ENCODE measurements at regions not wholly inside any gene's neighbourhood (a gene's known extent, or its start where the extent isn't known, plus 50 kb on each side); places are given as distances from the start of the nearest gene placed in this dataset.
"Not testable (repeated sequence)": the region's sequence is repeated elsewhere in the genome, so short reads cannot be mapped to it uniquely, and the experiment has no call there.

DNA sequence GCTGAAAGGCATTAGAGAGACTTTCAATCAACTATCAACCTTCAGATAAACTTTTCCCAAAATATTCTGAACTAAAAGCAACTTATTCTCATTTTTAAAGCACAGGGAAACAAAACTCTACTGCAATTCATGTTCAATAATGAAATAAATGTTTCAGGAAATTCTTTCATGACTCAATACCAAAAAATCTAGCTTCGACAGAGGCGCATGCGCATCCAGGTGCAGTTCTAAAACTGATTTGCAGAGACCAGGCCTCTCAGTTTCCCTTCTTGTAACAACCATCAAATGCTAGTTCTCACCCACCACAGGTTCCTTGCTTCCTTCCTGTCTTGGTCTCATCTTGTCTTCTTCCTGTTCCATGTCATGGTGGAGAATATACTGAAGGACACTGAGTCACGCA, 55.3 kb upstream of the NRBF2 start:
- no peak for DNase-seq

DNA sequence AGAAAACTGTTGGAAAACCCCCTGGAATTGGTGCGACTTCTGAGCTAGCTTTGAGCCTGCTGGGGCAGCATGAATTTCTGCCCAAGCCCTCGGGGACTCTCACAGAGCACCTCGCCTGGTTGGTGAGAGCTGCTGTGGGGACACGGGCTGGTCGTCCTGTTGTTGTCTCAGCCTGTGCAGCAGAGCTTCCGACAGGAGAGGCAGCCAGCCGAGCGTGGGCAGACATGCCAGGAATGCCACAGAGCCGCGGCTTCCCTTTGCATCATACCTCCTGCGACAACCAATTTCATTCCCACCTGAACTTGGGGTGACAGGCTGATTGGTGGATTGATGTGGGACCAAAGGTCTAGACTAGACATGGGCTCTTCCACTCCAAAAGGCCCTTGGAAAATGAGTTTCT, 60.2 kb upstream of the NRBF2 start:
- DNase-seq, result no peak

DNA sequence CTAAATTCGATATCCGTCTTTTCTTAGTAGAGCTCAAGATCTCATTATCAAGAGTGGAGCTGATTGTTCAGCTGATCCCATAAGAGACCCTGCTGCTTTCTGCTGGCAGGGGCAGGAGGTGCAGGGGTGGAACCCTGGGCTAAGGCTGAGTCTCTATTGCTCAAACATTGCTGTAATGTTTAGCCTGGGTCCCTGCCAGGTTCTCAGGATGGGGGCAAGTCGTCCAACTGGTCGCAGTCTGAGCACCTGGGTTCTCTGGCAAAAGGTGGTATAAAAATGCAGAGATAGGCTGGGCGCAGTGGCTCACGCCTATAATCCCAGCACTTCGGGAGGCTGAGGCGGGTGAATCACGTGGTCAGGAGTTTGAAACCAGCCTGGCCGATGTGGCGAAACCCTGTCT, 62.0 kb upstream of the NRBF2 start:
- DNase-seq, result no peak

DNA sequence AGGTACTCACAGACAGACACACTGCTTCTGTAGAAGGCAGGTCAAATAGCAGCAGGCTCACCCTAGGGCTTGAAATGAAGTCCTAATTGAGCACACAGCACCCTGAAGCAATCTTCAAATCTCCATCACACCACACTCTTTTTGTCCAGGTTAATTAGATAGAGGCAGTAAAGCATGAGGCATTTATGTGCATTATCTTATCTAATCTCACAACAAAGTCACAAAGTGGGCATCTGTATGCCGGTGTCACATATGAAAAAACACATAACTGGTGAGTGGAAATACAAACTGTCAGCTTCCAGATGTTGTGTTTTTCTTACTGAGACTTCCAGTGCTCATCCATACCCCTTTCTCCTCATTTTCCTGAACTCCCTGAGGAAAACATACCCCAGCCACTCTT, 63.8 kb upstream of the NRBF2 start:
- DNase-seq, result no peak

DNA sequence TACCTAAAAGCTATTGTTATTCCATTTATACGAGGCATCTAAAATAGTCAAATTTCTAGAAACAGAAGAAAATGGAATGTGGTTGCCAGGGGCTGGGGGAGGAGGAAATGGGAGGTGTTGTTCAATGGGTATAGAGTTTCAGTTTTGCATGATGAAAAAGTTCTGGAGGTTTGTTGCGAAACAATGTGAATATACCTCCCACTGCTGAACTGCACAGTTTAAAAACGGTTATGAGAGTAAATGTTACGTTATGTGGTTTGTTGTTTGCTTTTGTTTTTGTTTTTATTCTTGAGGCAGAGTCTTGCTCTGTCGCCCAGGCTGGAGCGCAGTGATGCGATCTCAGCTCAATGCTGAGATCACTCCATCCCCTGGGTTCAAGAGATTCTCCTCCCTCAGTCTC, 64.9 kb upstream of the NRBF2 start:
- no peak for DNase-seq

DNA sequence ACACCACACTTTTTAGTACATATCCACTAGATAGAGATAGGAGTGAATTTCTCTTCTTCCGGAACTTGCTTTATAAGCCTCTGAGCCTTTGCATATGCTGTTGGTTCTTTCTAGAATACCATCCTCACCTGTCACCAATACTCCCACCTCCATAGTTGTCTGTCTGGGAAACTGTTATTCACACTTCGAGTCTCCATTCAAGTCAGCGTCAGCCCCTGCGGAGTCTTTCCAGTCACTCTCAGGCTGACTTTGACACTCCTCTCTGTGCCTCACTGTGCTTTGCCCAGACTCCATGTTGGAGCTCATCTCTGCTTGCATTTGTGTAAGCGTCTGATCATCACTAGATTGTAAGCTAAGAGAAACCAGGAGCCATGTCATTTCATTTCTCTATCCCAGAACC, 66.5 kb upstream of the NRBF2 start:
- DNase-seq, result no peak

DNA sequence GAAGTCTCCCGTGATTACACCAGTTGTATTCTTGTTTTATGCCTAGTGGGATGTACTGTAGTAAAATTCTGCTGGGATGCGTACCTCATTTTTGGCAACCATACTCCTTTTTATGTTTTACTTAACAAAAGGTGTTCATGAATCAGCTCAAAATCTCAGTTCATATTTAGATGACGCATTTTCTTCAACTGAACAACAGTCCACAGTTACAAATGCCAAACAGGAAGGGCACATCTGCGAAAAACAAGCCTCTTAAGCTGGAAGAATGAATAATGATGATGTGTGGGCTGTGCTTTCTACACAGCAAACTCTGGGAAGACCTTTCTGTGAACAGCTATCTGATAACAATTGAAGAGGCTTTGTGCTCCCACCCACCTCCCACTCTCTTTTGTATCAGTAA, 68.4 kb upstream of the NRBF2 start:
- DNase-seq, result no peak

DNA sequence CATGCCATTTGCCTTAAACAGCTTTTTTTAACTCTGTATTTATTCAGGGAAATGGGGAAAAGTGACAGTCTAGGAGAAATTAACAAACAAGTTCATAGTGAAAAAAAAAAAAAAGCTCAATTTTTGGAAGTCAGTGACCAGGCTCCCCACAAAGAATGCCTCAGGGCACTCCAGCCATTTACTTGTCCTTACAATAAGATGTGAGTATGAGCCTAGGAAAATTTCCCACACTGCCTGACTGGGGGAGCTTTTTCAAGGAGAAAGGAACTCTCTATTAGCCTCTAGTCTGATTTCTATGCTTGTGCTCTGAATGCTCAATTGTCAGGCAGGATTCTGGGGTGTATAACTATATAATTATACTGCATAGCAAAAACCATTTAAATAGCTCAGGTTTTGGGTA, 74.9 kb upstream of the NRBF2 start:
- DNase-seq, result no peak

DNA sequence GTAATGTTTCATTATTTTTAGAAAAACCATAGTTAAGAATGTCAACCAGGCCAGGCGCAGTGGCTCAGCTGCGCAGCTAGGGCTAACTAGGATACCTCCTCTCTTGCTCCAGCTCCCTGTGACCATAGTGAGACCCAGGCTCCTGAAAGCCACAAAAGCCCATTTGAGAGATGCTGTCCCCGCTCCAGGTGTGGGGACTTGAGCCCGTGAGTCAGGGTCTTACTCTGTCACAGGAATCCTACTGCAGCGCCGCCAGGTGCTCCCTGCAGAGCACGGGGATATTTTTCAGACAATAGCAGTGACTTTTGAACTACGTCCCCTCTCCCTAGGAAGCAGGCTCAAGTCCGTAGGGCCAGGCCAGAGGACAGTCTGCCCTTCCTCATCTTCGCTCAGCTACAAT, 75.6 kb upstream of the NRBF2 start:
- DNase-seq, result no peak

DNA sequence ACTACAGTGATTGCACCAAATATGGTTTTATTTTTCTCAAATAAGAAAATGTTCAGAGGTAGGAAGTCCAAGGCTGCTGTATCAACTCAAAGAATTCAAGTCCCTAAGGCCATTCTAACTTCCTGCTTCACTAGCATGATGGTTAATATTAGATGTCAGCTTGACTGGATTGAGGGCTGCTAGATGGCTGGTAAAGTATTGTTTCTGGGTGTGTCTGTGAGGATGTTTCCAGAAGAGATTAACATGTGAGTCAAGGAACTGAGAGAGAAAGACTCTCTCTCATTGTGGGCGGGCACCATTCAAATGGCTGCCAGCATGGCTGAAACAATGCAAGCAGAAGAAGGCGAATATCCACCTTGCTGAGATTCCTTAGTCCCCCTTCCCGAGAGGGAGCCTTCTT, 77.4 kb upstream of the NRBF2 start:
- DNase-seq, result no peak

DNA sequence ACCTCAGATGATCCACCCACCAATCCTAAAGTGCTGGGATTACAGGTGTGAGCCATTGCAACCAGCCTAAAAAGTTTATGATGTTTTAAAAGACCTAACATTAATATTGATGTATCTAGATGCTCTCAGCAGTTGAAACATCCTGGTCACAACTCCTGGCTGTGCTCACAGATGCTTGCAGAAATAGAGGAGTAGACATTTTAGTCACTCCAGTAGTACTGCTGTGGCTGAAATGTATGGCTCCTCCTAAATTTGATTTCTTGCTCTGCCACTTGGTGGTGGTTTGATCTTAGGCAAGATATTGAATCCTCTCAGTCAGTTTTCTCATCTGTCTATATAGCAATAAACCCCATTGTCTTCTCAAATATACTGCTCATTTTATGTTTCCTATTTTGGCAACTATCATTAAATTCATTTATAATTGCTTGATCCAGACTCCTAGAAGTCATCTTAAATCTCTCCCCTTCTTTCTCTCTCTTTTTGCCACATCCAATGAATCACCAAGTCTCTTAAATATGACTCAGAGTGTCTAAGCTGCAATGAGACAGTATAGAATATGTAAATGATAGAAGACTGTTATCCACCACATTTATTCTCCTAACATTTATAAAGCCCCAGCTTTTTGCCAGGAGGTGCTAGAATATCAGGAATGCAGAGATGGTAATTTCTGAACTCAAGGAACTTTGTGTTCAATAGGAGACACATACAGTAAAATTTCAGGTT, 78.1 kb upstream of the NRBF2 start:
- no peak for DNase-seq

DNA sequence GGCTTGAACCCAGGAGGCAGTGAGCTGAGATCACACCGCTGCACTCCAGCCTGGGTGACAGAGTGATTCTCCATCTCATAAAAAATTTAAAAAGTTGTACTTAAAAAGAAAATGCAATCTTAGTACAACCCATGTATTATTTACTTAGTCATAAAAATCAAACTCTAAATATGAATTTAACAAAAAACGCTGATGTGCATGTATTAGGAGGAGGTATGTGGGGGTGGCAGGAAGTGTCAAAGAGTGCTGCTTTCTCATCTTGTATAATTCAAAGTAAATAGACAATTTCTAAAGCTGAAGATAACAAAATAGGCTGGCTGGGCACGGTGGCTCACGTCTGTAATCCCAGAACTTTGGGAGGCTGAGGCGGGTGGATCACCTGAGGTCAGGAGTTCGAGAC, 81.0 kb upstream of the NRBF2 start:
- DNase-seq, result no peak

DNA sequence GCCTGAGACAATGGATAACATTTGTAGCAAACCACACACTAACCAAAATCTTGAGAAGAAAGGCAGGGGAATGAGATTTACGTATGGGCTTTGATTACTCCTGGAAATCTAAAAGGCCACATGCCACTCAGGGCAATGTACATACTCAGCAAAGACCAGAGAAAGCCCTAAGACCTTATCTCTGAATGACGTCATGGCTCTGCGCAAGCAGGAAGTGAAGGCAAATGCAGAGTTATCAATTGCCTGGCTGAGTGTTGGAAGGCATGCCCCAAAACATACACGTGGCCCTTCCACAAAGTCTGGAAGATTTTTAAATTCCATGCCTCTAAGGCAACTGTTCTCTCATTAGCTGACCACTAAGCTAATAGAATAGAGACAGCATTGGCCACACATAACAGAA, 90.9 kb upstream of the NRBF2 start:
- no peak for DNase-seq

DNA sequence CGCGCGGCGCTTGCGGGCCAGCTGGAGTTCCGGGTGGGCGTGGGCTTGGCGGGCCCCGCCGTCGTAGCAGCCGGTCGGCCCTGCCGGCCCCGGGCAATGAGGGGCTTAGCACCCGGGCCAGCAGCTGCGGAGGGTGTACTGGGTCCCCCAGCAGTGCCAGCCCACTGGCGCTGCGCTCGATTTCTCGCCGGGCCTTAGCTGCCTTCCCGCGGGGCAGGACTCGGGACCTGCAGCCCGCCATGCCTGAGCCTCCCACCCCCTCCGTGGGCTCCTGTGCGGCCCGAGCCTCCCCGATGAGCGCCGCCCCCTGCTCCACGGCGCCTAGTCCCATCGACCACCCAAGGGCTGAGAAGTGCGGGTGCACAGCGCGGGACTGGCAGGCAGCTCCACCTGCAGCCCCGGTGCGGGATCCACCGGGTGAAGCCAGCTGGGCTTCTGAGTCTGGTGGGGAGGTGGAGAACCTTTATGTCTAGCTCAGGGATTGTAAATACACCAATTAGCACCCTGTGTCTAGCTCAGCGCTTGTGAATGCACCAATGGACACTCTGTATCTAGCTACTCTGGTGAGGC, 99.4 kb upstream of the NRBF2 start:
- not testable (repeated sequence) for DNase-seq

DNA sequence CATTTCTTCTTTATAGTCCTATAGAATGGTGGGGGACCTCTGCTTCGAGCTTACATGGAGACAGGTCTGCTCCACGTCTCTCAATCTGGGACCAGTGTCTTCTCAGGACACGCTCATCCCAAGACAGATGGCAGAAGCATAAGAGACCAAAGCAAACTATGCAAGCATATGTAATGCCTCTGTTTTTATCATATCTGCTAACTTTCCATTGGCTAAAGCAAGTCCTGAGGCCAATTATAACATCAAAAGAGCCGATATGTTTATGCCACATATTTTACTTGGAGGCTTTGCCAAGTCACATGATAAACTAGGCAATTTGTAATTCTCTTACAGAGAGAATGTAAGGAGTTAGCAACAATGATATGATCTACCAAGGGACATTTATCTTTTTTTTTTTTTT, 102.6 kb upstream of the NRBF2 start:
- DNase-seq, result no peak

DNA sequence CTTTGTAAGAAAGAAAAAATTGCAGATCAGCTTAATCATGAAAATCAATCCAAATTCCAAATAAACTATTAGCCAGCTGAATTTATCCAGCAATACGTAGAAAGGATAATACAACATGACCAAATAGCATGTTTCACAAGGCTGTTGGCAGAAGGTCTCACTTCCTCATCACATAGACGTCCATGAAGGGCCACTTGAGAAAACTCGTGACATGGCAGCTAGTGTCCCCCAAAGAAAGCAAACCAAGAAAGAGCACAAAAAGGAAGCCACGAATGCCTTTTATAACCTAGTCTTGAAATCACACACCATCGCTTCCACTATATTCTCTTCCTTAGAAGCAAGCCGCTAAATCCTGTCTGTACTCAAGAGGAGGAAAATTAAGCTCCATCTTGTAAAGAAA, 105.6 kb upstream of the NRBF2 start:
- no peak for DNase-seq

DNA sequence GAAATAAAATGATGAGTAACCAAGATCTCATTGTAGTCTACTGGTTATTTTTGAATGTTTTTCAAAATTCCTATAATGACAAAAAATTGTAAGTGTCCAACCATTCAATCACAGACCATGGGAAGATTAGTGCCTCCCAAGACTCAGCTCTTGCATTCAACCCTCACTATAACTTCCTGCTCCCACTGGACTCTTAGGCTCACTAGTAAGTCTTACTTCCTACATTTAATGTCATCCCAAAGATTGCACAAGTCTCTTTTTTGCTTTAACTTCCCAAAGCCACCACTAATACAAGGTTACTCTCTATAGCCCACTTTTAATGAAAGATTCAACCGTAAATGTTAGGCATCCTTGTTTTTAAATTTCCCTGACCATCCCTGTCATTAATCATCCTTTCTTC, 111.9 kb upstream of the NRBF2 start:
- no peak for DNase-seq

DNA sequence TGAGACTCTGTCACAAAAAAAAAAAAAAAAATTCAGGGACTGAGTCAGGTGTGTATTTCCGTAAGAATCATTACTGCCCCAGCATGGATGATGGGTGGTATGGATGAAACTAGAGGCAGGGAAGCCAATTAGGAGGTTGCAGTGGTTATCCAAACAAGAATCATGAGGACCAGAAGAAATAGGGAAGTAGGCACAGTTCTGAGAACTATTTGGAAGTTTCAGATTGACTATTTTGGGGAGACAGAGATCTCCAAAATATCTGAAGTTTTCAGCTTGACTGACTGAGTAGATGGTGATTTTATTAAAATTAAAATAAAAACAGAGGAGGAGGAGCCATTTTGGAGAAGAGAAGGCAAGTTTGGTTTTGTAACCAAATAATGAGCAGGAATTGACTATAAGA, 119.4 kb upstream of the NRBF2 start:
- no peak for DNase-seq

DNA sequence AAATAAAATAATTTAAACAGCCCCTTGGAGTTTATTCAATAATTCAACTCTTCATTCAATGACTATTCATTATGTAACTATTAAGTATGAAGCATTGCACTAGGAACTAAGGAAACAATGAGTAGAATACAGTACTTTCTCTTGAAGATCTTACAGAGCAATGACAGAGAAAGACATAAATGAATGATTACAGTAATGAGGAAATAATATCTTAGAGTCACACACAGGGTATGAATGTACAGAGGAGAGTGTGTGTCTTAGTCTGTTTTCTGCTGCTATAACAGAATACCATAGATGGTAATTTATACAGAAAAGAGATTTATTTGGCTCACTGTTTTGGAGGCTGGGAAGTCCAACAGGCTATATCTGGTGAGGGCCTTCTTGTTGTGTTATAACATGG, 120.5 kb upstream of the NRBF2 start:
- DNase-seq, result no peak

DNA sequence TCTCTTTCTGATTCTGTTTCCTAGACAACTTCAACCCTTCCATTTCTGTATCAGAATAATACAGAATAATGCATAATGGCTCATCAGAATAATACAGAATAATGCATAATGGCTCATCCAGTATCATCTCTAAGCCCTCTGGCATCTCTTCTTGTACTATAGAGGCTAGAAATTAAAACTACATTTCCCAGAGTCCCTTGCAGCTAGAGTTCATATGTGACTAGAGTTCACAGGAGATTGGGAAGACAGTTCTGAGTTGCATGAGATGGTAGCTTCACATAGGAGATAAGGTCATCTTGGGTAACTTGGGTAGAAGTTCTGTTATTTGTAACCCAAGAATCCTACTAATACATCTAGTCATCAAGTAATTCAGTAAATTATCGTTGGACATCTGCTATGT, 122.9 kb upstream of the NRBF2 start:
- DNase-seq, result no peak

DNA sequence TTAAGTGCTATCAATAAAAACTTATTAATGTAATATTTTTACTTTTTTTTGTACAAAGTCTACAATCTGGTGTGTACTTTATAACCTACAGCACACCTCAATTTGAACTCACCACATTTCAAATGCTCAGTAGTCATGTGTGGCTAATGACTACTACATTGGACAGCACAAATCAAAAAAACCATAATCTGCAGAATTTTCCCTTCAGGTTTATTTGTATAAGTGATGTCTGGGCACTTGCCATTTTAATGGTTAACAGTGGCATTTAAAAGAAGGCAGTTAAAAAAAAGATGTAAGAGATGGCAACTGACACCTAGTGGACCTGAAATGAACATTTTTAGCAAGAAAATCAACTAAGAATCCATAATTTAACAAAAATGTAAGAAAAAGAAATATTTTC, 124.6 kb upstream of the NRBF2 start:
- no peak for DNase-seq

DNA sequence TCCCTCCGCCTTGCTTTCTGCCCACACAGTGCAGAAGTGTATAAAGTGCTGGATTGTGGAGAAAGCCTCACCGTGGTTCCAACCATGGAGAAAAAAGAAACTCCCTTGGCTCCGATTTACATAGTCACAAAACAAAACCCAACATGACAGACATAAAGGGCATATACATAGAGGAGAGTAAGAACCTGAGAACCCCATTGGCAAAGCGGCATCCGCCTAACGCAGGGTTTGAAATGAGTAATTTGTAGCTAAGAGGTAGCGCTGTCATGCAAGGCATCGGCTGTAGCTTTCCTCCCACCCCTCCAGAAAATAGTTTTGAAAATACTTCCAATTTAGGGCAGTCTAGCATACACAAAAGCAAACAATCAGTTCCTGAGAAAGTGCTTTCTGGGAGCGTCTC, 126.0 kb upstream of the NRBF2 start:
- DNase-seq, result no peak

DNA sequence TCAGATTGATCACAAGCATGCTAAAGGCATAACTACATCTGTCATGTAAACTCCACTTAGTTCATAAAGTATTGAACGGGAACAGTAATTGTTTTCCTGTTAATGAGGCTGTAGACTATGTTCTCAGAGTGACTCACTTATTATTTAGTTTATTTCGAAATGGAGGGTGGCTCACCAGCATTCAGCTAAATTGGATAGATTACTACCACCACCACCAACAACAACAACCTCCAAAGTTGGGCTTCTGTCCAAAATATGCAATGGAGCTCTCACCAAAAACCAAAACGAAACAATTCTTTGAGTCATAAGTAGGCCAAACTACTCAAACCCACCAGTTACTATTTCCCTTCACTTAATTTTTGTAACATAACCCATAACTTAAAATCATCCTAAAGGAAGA, 127.9 kb upstream of the NRBF2 start:
- DNase-seq, result no peak

DNA sequence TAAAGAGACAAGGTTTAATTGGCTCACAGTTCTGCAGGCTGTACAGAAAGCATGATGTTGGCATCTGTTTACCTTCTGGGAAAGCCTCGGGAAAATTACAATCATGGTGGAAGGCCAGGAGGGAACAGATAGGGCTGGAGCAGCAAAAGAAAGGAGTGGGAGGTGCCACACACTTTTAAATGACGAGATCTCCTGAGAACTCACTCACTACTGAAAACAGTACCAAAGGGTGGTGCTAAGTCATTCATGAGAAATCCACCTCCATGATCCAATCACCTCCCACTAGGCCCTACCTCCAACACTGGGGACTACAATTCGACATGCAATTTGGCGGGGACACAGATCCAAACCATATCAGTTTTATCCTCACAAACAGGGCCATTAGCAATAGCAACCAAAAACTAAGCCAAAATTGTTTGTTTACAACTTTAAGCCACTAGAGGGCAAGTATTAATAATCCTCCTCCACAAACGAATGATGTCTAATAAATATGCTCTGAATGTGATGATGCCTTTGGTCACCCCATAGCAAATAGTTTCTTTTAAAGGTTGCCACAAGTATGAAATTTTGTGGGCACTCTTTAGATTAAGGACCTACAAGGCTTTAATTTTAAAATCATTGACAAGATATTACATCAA, 129.2 kb upstream of the NRBF2 start:
- DNase-seq, result no peak

DNA sequence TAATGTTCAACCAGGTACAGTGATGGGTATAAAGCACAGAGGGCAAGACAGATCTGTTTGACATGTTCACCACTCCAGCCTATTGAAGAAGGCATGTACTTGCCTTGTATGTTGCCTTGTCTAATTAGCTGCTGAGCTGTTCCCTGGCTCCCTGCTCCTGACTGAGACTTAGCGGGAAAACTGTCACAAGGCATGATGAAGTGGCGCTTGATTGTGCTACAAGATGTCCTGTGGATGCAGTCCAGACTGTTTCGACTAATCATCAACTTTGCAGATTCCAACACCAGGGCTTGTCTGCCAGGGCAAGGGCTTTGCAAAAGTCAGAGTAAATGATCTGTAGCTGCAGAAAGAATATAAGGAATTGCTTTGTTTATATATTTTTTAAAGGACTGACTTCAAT, 136.2 kb upstream of the NRBF2 start:
- no peak for DNase-seq

Measured in stimulated activated naive CD4-positive, alpha-beta T cell (primary cell).